ENCODE measurements at regions not wholly inside any gene's neighbourhood (a gene's known extent, or its start where the extent isn't known, plus 50 kb on each side); places are given as distances from the start of the nearest gene placed in this dataset.

GRCh38 chr4:182975806-182976205 is 58.6 kb upstream of the DCTD start (continued):
- no peak for TF ChIP-seq CBX8 (IDR thresholded peaks at IDR 0.05; ENCODE audit: borderline replicate concordance, extremely low read depth, low read depth, low read length, poor library complexity, severe bottlenecking)
- no peak for TF ChIP-seq CTCF (IDR thresholded peaks at IDR 0.05 in 2 of 3, conservative IDR thresholded peaks at IDR 0.05 in 1 of 3; ENCODE audit: insufficient read depth in 2 of 3, low read depth in 1 of 3, low read length in 3 of 3)
- TF ChIP-seq ZNF197 (CRISPR knock-in tag; IDR thresholded peaks at IDR 0.05; ENCODE audit: low read depth): no peak
- TF ChIP-seq NCOA6 (IDR thresholded peaks at IDR 0.05): no peak
- peak; percentile 88 for TF ChIP-seq SMARCA4 (IDR thresholded peaks at IDR 0.05)
- TF ChIP-seq POU5F1 (IDR thresholded peaks at IDR 0.05; ENCODE audit: borderline replicate concordance, low read depth, low read length, partially characterized antibody): no peak
- no peak for TF ChIP-seq HNRNPUL1 (IDR thresholded peaks at IDR 0.05; ENCODE audit: low read length)
- no peak for TF ChIP-seq PTBP1 (IDR thresholded peaks at IDR 0.05; ENCODE audit: low read depth, low read length)
- no peak for TF ChIP-seq RFX1 (IDR thresholded peaks at IDR 0.05)
- TF ChIP-seq USF2 (CRISPR knock-in tag; IDR thresholded peaks at IDR 0.05): no peak
- TF ChIP-seq TCF7 (IDR thresholded peaks at IDR 0.05; ENCODE audit: borderline replicate concordance): no peak
- peak; percentile 24 for TF ChIP-seq NEUROD1 (IDR thresholded peaks at IDR 0.05; ENCODE audit: borderline replicate concordance, low read depth, low read length, partially characterized antibody)
- no peak for TF ChIP-seq ZNF431 (CRISPR knock-in tag; IDR thresholded peaks at IDR 0.05)
- TF ChIP-seq ATF3 (IDR thresholded peaks at IDR 0.05): peak; percentile 72
- TF ChIP-seq ATF3 (CRISPR knock-in tag; conservative IDR thresholded peaks at IDR 0.05): no peak
- TF ChIP-seq RAD51 (IDR thresholded peaks at IDR 0.05; ENCODE audit: borderline replicate concordance, low read depth): no peak
- TF ChIP-seq RREB1 (CRISPR knock-in tag; IDR thresholded peaks at IDR 0.05): no peak
- TF ChIP-seq PHB (CRISPR knock-in tag; IDR thresholded peaks at IDR 0.05): no peak
- TF ChIP-seq ASH1L (IDR thresholded peaks at IDR 0.05; ENCODE audit: borderline replicate concordance, low read depth, partially characterized antibody): no peak
- no peak for TF ChIP-seq PURB (CRISPR knock-in tag; IDR thresholded peaks at IDR 0.05; ENCODE audit: low read depth)
- TF ChIP-seq CEBPB (tag; IDR thresholded peaks at IDR 0.05): no peak

Measured in K562 (cell line).